HepG2 (cell line): ENCODE measurements at regions not wholly inside any gene's neighbourhood (a gene's known extent, or its start where the extent isn't known, plus 50 kb on each side); places are given as distances from the start of the nearest gene placed in this dataset.

Experiments
- ATAC-seq: fragments of 200-7000 bp; cut with Tn5 transposase; 3 replicates; pipeline ENCODE4 v1.9.1; 2020; ENCODE audit warnings: mild to moderate bottlenecking, moderate library complexity
- BruUV-seq: library from RNA; stranded (reverse); fragments of 400-500 nt; replicated peaks from 2 replicates; lab custom pipeline; 2021; lab: Mats Ljungman, UMichigan
- CTCF ChIA-PET: fragments of 300-600 bp; formaldehyde crosslinking; extraction: SDS; loops from one replicate; lab custom pipeline; 2021; ENCODE audit warnings: low total read pairs, inconsistent platforms, low intra/inter-chr PET ratio; lab: Yijun Ruan, JAX
- POLR2A ChIA-PET: fragments of 350-600 bp; sonication (Branson Sonifier 250); formaldehyde crosslinking; loops from one replicate; lab custom pipeline; 2020; ENCODE audit warnings: antibody characterized with exemption, inconsistent platforms; lab: Yijun Ruan, JAX
- DNase-seq: peaks from one replicate; pipeline ENCODE4 v3.0.0-alpha.2; 2015; ENCODE audit warnings: low spot score
- FAIRE-seq: peaks from 3 replicates; lab custom pipeline; 2011; peaks lifted over from hg19 to GRCh38; lab: Jason Lieb, UNC
- H2AFZ ChIP-seq: one replicate; pipeline ENCODE4 v1.6.1; 2011; ENCODE audit warnings: low read length, inconsistent platforms
- H3K27ac ChIP-seq: fragments of 300-600 bp; 3 replicates; pipeline ENCODE4 v1.8.0; 2011; ENCODE audit warnings: mixed run types, mild to moderate bottlenecking, mixed read lengths, low read length, inconsistent platforms; ENCODE audit not compliant: insufficient read depth; ENCODE audit errors: extremely low read length
- H3K27me3 ChIP-seq, 2 experiments: fragments of 200-600 bp in 1 of 2; 2 replicates in 1 of 2; 3 replicates in 1 of 2; pipeline versions ENCODE4 v1.6.0 to v1.8.0; 2011; ENCODE audit warnings: low read length in 2 of 2, mild to moderate bottlenecking in 2 of 2, moderate library complexity in 2 of 2, inconsistent platforms in 1 of 2; ENCODE audit not compliant: insufficient read depth in 2 of 2, control insufficient read depth in 1 of 2
- H3K36me3 ChIP-seq, 2 experiments: fragments of 200-600 bp in 1 of 2; replicated peaks in 1 of 2; 2 replicates in 1 of 2; 3 replicates in 1 of 2; pipeline versions ENCODE4 v1.5.1 to v1.8.0; 2011; ENCODE audit warnings: low read length in 2 of 2, inconsistent platforms in 1 of 2; ENCODE audit not compliant: insufficient read depth in 2 of 2, control insufficient read depth in 1 of 2
- H3K4me1 ChIP-seq: 2 replicates; pipeline ENCODE4 v1.5.1; 2012; ENCODE audit warnings: low read length, inconsistent platforms; ENCODE audit not compliant: insufficient read depth
- H3K4me2 ChIP-seq: 2 replicates; pipeline ENCODE4 v1.6.0; 2011; ENCODE audit warnings: low read depth, low read length, inconsistent platforms
- H3K4me3 ChIP-seq, 3 experiments: fragments of 200-600 bp in 1 of 3; sonication (generic), shearing (Covaris generic) in 1 of 3; replicated peaks in 1 of 3; 2 replicates each; pipeline ENCODE4 v1.5.1; 2011 to 2016; ENCODE audit warnings: low read length in 3 of 3, inconsistent platforms in 2 of 3, low read depth in 2 of 3, mild to moderate bottlenecking in 2 of 3, control low read depth in 1 of 3, mixed read lengths in 1 of 3; ENCODE audit not compliant: insufficient read depth in 1 of 3
- H3K79me2 ChIP-seq: one replicate; pipeline ENCODE4 v1.6.1; 2011; ENCODE audit warnings: low read length, inconsistent platforms; ENCODE audit not compliant: insufficient read depth
- H3K9ac ChIP-seq: 2 replicates; pipeline ENCODE4 v1.6.0; 2011; ENCODE audit warnings: mild to moderate bottlenecking, low read depth, low read length, inconsistent platforms; ENCODE audit not compliant: insufficient read depth
- H3K9me3 ChIP-seq: 2 replicates; pipeline ENCODE4 v1.5.1; 2012; ENCODE audit warnings: mild to moderate bottlenecking, low read length
- H4K20me1 ChIP-seq: 2 replicates; pipeline ENCODE4 v1.6.0; 2011; ENCODE audit warnings: inconsistent platforms, mild to moderate bottlenecking, low read length, moderate library complexity; ENCODE audit not compliant: insufficient read depth
- AKNA ChIP-seq: sonication (generic); formaldehyde crosslinking; IDR thresholded peaks from 2 replicates; pipeline ENCODE4 v1.4.0; 2020; ENCODE audit warnings: missing genetic modification reagents, borderline replicate concordance
- BRD4 ChIP-seq: sonication (generic); formaldehyde crosslinking; IDR thresholded peaks from 2 replicates; pipeline ENCODE4 v1.4.0; 2020; ENCODE audit warnings: missing genetic modification reagents
- RFX1 ChIP-seq: fragments of 450-650 bp; IDR thresholded peaks from 2 replicates; pipeline ENCODE4 v1.6.1; 2017
- TBP ChIP-seq: sonication (generic); formaldehyde crosslinking; IDR thresholded peaks from 2 replicates; pipeline ENCODE4 v1.5.0; 2020; ENCODE audit warnings: missing genetic modification reagents
- TBX3 ChIP-seq: fragments of 450-650 bp; IDR thresholded peaks from 2 replicates; pipeline ENCODE4 v1.6.1; 2017; ENCODE audit warnings: antibody characterized with exemption, mild to moderate bottlenecking, inconsistent platforms, borderline replicate concordance
- THAP8 ChIP-seq: sonication (generic); formaldehyde crosslinking; IDR thresholded peaks from 2 replicates; pipeline ENCODE4 v1.5.1; 2020; ENCODE audit warnings: missing genetic modification reagents, mild to moderate bottlenecking, borderline replicate concordance
- WGBS: methylation state at CpG from one replicate; pipeline ENCODE4 v1.1.6; 2017; ENCODE audit warnings: low lambda C conversion rate; 5-methylcytosine and 5-hydroxymethylcytosine counted together
- in situ Hi-C: cut with HindIII; loops from 2 replicates; pipeline ENCODE4 v1.10.0; 2017; ENCODE audit warnings: low pct_unique_long_range_greater_than_20kb; ENCODE audit not compliant: extremely low pct_ligation_motif_present
- intact Hi-C: fragments of 100-400 bp; cut with micrococcal nuclease; formaldehyde crosslinking; loops from one replicate; pipeline ENCODE4 v1.10.0; 2022; ENCODE audit not compliant: unreplicated experiment
- TF ChIP-seq, protein P1 (sequence below): IDR thresholded peaks from 2 replicates; pipeline ENCODE4 v1.6.1; 2016; ENCODE audit warnings: low read depth, borderline replicate concordance

DNA sequence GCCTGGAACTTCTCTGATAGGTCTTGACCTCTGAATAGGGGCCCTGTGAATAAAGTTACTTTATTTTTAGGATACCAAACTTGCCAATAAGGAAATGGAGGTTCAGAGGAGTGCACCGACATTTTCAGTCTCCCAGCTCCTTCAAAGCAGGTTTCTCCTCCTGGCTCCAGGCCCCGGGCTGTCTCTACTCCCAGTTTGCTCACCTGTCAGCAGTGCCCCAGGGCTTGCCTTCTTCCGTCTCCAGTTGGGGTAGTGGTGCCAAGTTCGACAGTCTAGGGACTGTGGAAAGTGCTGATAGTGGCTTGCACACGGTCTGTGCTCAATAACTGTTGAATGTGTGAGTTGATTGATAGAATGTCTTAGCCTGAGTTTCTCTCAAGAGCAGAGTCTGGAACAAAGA is 149.2 kb downstream of the ACTL8 start:
- BruUV-seq: no TSS peak
- TF ChIP-seq, protein P1, sequence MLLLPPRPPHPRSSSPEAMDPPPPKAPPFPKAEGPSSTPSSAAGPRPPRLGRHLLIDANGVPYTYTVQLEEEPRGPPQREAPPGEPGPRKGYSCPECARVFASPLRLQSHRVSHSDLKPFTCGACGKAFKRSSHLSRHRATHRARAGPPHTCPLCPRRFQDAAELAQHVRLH (CRISPR knock-in tag): no peak
- TF ChIP-seq TBX3 (no peak), BRD4 (CRISPR knock-in tag) (no peak)
- FAIRE-seq: no peak
- ATAC-seq: no peak
- intact Hi-C loops (no loop called here), in situ Hi-C loops (no loop called here)
- Histone ChIP-seq H4K20me1 (no peaks in the 10 kb centered on the region), H3K27me3 (no peaks in the 10 kb centered on the region), H3K9me3 (no peaks in the 10 kb centered on the region), H3K36me3 (no peaks in the 10 kb centered on the region), H2AFZ (no peak overlapping the region), H3K4me2 (no peak overlapping the region), H3K4me1 (peaks cover 13% of the 10 kb centered on the region), H3K9ac (no peak overlapping the region), H3K79me2 (no peaks in the 10 kb centered on the region), H3K27ac (no peak overlapping the region), H3K4me3 (no peak overlapping the region)
- POLR2A ChIA-PET: no interaction called here
- CTCF ChIA-PET: no interaction called here
- no peak for DNase-seq
- WGBS: 23% methylated on average over 5 of the region's 5 CpGs

DNA sequence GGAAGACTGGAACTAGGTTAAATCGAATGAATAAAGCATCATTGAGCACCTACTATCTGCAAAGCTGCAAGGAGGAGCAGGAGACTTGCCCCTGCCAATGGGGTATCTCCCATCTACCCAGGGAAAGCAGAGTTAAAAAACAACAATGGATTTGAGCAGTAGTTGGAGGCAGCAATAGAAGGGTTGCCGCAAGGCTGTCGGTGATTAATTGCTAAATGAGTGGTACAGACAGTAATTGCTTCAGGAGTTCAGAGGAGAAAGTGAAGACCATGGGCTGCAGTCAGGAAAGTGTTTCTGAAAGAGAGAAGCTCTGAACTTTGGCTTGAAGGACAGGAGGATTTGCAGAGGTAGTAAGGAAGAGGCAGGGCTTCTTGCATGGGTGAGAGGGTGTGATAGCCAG is 152.9 kb downstream of the ACTL8 start:
- DNase-seq (no peak), FAIRE-seq (no peak), ATAC-seq (no peak)
- H3K4me2 ChIP-seq: no peak overlapping the region
- H3K27ac ChIP-seq: no peak overlapping the region
- in situ Hi-C loops (no loop called here), intact Hi-C loops (no loop called here)
- no peaks in the 10 kb centered on the region; the same call in 1 of the 2 replicates for H4K20me1 ChIP-seq
- H3K4me3 ChIP-seq: no peak overlapping the region
- no peak overlapping the region for H2AFZ ChIP-seq
- peaks cover 10% of the 10 kb centered on the region for H3K4me1 ChIP-seq
- ChIA-PET POLR2A (no interaction called here), CTCF (no interaction called here)
- BruUV-seq: no TSS peak
- H3K27me3 ChIP-seq: peaks cover 0 to 3% of the 10 kb centered on the region in 2 experiments; a peak in 1 of 5 replicates
- H3K9me3 ChIP-seq: no peaks in the 10 kb centered on the region
- H3K79me2 ChIP-seq: no peaks in the 10 kb centered on the region
- TF ChIP-seq THAP8 (CRISPR knock-in tag) (no peak), TBP (CRISPR knock-in tag) (no peak), RFX1 (no peak), AKNA (CRISPR knock-in tag) (no peak)
- no peaks in the 10 kb centered on the region for H3K36me3 ChIP-seq
- 58% methylated on average over 3 of the region's 3 CpGs for WGBS
- no peak overlapping the region for H3K9ac ChIP-seq
